Hepatic stellate cell (primary cell): ENCODE measurements at regions not wholly inside any gene's neighbourhood (a gene's known extent, or its start where the extent isn't known, plus 50 kb on each side); places are given as distances from the start of the nearest gene placed in this dataset.

Experiments
- DNase-seq: peaks from one replicate; pipeline ENCODE4 v3.0.0; 2011; ENCODE audit warnings: low spot score

DNA sequence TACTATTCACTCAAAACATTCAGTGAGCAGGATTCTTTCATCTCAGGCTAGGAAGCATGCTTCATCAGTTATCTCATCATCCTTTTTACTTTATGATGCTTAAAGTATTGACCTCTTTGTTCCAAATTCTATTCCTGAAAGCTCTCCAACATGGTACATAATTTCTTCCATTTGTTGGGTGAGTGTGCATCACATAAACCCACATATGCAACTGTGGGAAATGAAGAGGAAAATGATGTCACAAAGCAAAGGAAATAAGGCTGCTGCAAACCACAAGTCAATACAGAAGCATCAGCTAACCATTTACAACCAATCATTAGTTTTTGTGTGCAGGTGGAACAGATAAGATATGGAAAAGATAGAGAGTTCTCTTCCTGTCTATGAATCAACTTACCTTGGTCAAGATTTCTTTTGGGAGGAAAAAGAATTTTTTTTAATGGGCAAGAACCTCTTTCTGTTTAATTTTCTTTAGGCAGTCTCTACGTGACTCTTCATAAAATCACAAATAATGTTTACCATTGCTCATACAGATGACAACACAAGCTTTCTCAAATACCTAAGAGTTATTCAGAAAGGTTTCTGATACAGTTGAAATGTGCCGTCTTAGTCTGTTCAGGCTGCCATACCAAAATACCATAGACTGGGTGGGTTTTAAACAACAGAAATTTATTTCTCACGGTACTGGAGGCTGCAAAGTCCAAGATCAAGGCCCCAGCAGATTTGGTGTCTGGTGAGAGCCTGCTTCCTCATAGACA is 259.9 kb downstream of the ADGRG6 start:
- no peak for DNase-seq

DNA sequence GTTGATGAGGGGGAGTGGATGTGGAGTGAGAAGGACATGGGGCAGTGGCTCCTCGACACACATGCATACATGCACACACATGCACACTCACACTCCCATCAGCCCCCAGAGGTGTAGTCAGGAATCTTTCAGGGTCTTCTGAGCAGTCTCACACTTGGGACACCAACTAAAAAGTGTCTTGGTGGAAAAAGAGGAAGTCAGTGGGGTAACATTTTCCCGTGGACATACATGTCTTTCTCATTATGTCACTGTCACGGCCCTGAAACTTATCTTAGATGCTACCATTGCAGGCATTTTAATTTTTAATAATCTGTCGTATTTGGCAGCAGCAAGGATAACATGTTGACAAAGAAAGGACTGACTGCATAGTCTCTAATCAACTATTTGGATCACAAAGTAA is 261.1 kb downstream of the ADGRG6 start:
- DNase-seq, result no peak

DNA sequence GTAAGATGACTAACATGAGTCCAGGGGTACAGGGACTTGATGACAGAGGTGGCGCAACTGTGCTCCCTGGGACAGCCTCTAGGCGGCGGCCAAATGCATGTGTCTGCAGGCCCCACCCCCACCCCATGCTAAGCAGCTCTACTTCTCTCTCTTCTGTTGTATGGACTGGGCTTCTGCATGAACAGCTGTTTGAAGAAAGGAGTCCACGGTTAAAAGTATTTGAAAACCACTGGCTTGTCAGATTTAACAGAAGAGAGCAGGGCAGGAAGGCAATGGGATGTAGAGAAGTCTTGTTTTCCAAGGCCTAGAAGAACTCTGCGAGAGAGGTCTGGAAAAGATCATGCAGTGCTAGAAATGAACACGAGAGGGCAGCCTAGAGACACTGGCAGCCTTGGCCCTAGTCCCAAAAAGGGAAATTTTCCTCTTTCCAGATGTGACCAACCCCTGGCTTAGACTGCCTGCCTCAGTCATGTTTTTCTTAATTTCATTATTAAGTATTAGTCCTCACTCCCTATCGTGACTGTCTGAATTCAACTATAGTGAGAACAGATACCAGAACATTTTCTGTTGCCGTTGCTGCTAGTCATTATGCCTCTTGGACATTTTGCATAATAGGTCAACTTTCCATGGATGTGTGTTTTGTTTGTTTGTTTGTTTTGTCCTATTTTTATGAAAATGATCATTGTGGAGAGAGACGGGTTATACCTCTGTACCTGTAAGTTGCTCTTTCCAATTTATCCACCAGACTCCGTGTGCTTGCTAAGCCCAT is 265.0 kb downstream of the ADGRG6 start:
- DNase-seq, result peak; percentile 26

DNA sequence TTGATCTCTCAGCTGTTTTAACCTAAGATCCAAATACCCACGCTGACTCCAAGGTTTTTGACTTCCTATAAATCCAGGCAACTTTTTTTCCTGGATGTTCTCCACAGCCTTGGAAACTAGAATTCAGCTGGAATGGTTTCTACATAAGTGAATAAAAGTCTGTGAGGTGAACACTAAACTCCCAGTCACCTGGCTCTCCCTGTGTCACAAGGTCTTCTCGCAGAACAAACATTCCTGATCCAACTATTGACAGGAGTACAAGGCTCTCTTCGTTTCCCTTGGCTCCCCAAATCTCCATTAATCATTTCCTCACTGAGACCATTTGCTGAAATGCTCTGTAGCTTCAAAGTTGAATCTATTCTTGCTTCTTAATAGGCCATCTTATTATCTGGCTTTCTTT is 265.7 kb downstream of the ADGRG6 start:
- no peak for DNase-seq

DNA sequence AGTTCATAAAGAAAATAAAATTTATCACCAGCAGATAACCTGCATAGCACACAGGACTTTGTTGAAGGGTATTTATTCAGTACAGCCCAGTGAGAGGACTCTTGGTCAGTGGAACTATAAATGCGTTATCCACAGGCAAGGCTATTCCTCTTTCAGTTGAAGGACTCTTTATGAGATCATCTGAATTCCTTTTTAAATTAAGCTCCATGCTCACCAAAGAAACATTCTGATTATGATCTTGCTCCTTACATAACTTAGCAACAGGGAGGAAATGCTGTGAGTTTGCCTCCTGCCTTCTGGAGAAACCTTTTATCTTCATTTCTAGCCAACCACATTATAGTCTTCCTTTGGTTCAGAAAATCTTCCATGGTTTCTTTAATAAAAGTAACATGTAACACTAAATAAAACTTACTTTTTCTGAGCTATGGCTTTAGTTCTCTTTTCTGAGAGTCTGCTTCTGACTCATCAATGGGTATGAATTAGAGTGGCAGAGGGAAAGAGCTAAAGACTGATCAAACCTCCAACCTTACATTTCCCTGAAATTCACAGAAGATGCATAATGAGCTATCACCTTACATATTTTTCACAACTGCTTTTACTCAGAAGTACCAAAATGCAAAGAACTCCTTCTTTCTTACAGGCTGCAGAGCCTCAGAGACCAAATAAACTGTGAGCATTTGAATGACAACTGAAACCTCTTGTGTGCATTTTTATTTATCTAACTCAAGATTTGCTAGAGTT is 267.2 kb downstream of the ADGRG6 start:
- DNase-seq, result peak; percentile 38

DNA sequence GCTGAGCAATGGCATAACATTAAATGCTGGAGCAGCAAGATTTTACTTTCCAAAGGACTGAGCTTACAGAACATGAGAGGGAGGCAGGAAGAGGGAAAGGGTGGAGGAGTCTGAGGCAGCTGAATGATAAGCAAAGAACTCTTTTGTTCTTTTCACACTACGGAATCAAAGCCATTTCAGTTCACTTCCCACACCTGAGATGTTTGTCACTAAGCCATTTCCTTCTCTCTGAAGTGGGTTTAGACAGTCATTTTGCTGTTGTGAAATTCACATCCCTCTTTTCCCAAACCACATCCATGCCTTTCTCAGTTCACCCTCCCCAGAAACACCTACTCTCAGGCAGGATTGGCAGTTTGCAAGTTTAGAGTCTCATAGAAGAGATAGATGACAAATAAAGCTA is 267.9 kb downstream of the ADGRG6 start:
- DNase-seq, result no peak

DNA sequence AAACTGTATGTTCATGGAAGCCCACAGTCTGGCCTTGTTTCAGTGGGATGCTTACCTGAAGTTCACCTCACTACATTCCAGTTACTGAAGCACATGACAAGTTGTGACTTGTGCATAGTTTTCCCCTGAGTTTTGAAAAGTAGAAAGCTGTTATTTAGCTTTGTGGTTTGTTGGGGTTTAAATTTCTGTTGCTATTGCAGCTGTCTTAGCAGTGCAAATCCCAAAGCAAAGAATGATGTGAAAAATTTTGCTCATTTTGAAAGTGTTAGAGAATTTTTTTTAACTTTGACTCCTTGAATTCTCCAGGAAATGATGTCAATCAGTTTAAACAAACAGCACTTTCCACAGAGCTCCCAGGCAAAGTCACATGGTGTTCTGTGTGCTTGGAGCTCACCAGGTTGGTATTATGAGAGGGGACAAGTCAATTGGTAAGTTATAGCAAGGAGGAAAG is 268.4 kb downstream of the ADGRG6 start:
- DNase-seq, result peak; percentile 14

DNA sequence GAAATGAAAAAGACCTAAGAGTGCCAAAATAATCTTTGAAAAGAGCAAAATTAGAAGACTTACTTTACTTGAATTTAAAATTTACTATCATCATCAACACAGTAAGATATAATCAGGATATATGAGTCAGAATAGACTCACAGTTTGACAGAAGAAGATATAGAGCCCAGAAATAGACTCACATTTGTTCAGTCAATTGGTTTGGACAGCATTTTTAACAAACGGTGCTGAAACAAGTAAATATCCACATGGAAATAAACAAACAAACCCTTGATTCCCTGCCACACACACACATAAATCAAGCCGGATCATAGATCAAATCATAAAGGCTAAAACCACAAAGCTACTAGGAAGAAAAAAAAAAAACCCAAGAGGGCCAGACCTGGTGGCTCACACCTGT is 291.1 kb downstream of the ADGRG6 start:
- no peak for DNase-seq

DNA sequence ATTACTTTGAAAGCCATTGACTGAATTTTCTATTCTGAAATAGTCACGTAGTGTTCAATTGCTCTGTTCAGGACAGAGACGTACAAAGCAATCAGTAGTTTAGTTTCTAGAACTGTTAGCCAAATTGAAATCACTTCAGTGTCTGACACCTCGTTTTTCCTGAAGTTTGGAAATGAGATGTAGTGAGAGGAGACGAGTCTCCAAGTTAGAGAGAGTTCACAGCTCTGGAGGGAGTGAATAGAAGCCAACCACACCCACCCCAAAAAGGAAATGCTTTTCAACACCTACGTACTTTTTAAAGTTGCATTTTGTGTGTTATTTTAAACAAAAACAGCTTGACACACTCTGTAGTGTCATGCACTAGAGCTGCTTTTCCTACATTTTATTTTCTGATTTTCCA is 296.0 kb downstream of the ADGRG6 start:
- DNase-seq, result no peak

DNA sequence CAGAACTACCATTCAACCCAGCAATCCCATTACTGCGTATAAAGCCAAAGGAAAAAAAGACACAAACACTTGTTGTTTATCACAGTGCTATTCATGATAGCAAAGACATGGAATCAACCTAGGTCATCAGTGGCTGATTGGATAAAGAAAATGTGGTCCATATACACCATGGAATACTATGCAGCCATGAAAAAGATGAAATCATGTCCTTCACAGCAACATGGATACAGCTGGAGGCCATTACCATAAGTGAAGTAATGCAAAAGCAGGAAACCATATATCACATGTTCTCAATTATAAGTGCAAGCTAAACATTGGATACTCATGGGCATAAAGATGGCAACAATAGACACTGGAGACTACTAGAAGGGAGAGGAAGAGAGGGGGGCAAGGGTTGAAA is 299.6 kb downstream of the ADGRG6 start:
- no peak for DNase-seq

DNA sequence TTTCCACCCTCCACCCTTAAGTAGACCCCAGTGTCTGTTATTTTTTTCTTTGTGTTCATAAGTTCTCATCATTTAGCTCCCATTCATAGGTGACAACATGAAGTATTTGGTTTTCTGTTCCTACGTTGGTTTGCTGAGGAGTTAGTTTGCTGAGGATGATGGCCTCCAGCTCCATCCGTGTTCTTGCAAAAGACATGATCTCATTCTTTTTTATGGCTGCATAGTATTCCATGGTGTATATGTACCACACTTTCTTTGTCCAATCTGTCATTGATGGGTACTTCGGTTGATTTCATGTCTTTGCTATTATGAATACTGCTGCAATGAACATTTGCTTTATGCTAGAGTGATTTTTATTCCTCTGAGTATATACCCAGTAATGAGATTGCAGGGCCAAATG is 301.2 kb downstream of the ADGRG6 start:
- DNase-seq, result no peak

DNA sequence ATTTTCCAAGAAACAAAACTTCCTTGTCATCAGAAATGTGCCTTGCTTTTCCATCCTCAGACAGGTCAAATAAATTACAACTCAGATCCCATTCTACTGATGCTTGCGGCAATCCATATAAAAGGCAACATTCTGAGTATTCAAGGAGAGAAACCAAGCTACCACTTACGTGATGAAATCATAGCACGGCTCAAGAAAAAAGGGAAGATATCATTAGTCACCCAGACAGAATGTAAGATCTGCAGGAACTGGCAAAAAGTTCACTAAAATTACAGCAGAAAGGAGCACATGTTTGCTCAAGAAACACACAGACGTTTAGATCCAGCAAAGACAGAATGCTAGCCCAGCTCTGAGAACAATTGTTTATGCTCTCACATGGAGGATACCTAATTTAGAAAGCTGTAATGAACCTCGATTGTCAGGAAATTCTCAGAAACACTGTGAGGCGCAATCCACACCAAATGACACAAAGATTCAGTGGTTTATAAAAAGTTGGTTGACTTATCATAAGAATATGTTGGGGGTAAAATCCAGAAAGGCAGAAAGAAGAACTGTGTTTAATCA is 304.2 kb downstream of the ADGRG6 start:
- peak; percentile 3 for DNase-seq

DNA sequence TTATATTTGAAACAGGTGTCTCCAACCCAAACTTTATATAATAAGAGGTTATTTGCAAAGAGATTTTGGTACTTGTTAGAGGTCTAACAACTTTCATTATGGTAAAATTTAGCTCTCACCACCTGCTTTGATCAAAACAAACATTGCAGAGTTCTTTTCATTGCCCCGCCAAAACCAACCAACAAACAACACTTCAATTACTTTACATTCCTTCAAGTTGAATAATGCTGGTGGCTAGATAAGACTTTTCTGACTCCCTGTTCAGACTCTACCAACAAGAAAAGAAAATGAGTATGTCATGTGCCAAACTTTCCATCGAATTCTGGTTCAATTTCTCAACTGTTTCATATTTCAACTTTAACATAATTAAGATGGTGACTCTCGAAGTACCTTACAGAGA is 311.1 kb downstream of the ADGRG6 start:
- no peak for DNase-seq

DNA sequence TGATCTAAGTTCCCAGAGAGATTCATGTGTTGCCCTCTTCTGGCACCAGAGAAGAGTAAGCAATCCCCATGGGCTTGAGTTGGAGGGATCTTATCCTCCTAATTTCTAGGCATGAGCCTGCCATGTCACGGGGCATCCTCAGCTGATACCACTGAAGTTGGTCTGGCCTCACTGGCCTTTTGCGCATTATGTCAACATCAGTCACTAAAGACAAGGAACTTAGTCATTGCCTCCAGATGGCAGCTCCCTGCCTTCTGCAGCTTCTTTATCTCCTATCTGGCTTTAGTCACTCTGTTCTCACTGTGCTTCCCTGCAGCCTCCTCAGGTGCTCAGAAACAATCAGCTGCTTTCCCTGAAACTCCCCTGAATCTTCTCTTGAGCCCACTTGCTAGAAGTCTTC is 312.2 kb downstream of the ADGRG6 start:
- no peak for DNase-seq

DNA sequence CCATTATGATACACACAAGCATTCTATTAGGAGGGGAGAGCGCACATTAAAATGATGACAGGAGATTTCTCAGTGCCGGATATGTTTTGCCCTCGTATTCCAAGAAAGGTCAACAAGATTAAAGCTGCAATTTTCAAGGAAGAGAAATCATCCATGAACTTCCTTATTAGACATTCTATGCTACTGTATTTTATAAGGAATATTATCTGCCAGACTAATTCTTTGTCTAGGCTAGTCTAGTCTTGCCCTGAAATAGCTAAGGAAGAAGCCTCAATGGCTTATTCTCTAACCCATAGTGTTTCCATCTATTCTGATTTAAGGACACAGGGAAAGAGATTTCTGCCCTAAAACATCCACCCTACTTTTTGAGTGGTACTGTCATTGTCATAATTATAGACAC is 315.4 kb downstream of the ADGRG6 start:
- no peak for DNase-seq

DNA sequence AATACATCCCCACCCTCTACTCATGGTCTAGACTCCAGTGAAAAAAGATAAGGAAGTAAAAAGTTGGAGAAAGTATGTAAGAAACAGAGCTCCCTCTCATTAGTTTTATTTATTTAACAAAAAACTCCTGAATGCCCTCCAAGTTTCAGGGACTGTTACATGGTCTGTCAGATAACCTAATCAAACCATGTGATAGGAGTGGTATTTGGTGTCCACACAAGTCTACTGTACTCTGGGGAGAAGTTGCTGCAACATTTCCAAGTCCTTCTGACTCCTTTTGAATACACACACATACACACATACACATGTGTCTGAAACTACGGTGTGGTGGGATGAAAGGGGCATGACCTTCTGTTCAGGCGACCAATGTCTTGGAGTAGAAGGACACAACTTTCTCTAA is 320.0 kb downstream of the ADGRG6 start:
- no peak for DNase-seq

DNA sequence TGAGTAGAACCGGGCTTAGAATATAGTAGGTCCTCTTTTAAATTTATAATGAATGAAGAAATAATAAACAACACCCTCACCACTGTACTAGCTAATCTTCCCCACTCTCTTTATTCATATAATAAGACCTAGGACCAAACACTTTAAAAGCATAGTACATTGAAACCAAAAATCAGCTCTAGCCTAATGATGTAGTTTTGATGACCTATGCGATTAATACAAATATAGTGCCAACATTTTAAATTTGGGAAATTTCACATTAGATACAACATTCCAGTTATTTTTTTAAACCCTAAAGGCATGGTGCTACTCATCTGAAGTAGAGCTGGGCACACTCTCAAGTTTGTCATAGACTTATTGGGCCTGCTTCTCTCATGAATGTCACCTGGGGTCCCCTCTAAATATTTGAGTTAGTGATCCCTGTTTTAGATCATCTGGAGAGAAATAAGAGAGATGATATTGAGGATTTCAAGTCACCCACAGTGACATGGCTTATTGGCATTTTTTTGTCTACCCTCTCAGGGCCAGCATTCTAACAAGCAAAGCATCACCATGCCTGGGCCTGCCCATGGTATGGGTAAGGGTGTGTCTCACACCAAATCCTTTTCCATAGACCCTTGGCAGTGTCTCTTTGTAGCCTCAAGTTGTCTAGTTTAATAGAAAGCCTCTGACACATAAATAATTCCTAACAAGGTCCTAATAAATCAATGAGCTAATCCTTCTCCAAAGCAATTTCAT is 319.8 kb downstream of the HIVEP2 start:
- no peak for DNase-seq

DNA sequence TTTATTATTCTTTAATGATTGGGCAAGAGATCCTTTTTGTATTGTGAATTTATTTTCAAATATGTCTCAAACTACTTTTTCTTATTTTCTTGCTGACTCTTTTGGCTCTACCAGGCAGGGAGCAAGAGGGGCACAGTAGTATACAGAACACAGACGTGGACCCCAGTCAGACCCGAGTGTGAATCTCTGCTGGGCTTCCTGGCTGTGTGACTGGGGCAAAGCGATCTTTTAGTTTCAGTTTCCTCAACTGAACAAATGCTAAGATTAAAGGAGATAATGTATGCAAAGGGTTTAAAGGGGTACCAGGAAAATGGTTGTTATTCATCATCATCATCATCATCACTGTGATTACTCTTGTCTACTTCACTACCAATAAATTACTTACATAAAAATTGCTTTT is 317.5 kb downstream of the HIVEP2 start:
- no peak for DNase-seq

DNA sequence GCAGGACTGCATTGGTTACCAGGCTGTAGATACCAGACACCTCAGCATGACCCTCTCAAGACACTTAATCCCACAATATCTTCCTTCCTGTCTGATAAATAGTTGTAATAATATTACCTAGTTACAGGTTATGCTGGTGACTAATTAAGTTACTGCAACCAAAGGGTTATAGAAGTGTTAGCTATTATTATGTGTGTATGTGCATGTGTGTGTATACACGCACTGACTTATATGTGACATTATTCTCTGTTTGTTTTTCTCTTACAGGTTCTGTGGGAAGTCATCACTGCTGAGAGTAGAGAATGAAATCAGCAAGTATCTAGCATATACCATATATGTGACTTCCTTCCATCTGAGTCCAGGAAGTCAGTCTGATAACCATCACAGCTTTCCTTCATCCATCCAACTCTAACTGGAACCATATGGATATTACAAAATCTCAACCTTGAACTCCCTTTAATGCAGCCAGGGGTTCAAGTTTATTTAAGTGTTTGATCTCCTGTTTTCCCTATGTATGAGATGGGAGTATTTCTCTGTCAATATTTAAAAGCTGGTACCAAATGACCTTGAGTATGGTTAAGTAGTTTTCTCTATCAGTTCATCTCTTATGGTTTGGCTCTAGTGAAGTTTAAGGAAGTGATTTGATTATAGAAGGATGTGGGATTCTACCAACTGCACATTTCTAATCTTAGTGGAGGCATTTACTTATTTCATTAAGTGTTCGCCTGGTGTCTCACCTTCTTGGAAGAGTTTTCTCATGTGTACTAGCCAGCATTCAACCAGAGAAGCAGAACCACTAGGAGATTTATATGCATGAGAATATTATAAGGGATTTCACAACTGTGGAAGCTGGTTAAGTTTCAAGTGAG is 313.2 kb downstream of the HIVEP2 start:
- no peak for DNase-seq

DNA sequence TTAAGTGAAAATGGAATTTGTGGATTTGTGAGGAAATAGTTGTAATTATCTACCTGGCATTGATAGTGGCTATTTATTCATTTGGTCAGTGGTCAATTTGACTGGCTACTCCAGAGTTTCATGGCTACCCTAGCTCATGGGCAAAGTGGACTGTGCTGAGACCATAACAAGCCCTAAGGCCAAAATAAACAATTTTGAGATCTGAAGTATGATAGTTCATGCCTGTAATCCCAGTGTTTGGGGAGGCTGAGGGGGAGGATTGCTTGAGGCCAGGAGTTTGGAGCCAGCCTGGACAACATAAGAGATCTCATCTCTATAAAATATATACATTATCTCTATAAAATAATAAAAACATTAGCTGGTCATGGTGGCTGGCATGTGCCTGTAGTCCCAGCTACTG is 311.7 kb downstream of the HIVEP2 start:
- no peak for DNase-seq

DNA sequence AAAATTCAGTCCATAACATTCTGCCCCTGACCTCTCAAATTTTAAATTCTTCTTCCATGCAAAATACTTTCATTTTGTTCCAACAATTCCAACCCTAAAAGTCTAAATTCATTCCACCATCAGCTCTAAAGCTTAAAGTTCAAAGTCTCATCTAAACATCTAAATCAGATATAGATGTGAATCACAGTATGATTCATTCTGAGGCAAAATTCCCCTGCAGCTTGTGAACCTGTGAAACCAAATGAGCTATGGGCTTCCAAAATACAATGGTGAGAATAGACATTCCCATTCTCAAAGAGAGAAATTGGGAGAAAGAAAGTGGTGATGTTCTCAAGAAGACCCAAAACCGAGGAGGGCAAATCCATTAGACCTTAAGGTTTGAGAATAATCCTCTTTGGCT is 309.8 kb downstream of the HIVEP2 start:
- DNase-seq, result peak; percentile 7
